ENCODE measurements at regions not wholly inside any gene's neighbourhood (a gene's known extent, or its start where the extent isn't known, plus 50 kb on each side); places are given as distances from the start of the nearest gene placed in this dataset.
"Not testable (repeated sequence)": the region's sequence is repeated elsewhere in the genome, so short reads cannot be mapped to it uniquely, and the experiment has no call there.

DNA sequence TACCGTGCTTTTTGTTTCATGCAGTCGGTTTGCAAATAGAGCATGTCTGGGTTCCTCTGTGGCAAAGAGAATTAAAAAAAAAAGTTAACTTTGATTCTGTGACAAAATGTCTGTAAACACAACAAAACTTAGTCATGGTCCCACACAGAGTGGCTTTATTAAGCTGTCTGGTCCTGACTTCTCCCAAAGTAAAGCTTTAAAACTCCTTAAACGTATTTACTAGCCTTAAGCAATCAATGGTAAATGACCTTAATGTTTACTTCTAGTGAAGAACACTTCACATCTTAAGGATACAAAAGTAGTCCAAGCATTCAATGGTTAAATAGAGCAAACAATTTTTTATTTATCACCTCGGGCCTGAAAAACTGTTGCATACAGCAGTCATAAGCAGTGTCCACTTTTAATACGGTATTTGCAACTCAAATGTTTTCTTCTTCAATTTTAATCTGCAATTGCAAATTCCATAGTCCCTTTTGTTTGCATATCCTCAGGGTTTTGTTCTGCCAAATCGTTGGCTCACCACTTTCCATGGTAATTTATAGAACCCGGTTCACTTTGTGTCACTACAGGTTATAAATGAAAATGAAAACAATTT lies 453.0 kb upstream of the MIS18BP1 start:
- peak; percentile 63 for DNase-seq

GRCh38 chr14:45699471-45699870 lies 446.5 kb upstream of the MIS18BP1 start:
- no peak for DNase-seq

- DNase-seq = peak; percentile 33
These were observed 445.6 kb upstream of the MIS18BP1 start for GRCh38 chr14:45698462-45699134.

DNA sequence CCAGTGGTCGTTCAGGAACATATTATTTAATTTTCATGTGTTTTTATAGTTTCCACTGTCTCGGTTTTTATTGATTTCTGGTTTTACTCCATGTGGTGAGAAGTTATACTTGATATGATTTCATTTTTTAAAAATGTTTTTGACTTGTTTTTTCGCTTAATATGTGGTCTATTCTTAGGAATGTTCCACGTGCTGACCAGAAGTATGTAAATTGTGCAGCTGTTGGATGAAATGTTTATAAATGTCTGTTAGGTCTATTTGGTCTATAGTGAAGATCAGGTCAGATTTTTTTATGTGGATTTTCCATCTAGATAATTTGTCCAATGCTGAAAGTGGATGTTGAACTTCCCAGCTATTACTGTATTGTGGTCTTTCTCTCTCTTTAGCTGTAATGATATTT lies 433.8 kb upstream of the MIS18BP1 start:
- DNase-seq = no peak

- DNase-seq = no peak
These were observed 427.5 kb upstream of the MIS18BP1 start for GRCh38 chr14:45680531-45680930.

GRCh38 chr14:45679853-45680252 lies 426.9 kb upstream of the MIS18BP1 start:
- peak; percentile 41 for DNase-seq

- DNase-seq = no peak
These were observed 425.2 kb upstream of the MIS18BP1 start for GRCh38 chr14:45678163-45678562.

DNA sequence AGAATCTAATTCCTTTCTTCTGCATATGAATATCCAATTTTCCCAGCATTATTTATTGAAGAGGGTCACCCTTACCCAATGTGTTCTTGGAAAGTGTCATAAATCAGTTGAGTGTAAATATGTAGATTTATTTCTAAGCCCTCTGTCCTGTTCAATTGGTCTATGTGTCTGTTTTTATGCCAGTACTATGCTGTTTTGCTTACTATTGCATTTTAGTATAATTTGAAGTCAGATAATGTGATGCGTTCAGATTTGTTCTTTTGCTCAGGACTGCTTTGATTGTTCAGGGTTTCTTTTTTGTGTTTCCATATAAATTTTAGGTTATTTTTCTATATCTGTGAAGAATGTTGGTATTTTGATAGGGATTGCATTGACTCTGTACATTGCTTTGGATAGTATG lies 420.4 kb upstream of the MIS18BP1 start:
- DNase-seq = no peak

DNA sequence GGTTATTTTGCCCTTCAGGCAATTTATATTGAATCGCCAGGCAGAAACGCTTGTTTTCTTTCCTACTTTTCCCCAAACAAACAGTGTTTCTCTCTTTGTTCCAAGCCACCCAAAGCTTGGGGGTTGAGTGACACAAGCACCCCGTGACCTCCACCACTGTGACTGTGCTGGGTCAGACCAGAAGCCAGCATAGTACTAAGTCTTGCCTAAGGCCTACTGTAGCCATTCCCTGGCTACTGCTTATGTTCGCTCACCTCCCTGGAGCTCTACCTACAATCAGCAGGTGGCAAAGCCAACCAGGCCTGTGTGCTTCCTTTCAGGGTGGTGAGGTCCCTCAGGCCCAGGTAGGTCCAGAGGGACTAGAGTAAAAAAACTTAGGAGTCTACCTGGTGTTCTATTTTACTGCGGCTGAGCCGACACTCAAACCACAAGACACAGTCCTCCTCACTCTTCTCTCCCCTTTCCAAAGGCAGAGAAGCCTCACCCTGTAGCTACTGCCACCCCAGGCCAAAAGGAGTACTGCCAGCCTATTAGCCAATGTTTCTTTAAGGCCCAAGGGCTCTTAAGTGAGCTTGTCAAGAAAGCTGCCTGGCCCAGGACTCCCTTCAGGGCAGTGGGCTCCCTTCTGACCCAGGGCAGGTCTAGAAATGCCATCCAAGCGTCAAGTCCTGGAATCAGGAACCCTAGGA lies 411.8 kb upstream of the MIS18BP1 start:
- no peak for DNase-seq

DNA sequence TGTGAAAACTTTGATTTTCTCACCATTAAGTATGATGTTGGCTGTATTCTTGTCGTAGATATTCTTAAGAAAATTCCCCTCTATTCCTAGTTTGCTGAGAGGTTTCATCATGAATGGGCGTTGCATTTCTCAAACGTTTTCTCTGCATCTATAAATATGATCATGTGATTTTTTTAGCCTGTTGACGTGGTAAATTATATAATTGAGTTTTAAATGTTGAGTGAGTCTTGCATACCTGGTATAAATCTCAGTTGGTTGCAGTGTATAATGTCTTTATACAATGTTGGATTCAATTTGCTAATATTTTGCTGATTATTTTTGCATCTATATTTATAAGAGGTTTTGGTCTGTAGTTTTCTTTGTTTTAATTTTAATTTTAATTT lies 405.9 kb upstream of the MIS18BP1 start:
- no peak for DNase-seq

DNA sequence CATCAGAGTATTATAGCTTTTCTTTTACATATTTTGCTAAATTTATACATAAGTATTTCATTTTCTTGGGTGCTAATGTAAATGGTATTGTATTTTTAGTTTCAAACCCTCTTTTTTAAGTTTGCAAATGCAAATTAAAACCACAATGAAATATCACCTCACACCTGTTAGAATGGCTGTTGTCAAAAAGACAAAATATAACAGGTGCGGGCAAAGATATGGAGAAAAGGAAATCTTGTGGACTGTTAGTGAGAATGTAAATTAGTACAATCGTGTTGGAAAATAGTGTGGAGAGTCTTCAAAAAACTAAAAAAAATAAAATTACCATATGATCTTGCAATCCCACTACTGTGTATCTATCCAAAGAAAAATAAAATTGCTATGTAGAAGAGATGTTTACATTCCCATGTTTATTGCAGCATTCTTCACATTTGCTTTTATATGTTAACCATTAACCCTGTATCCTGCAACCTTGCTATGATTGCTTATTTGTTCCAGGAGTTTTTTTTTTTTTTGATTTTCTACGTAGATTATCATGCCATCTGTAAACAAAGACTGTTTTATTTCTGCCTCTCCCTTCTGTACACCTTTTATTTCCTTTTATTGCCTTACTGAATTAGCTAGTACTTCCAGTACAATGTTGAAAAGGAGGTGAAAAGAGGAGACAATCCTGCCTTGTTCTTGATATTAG lies 405.4 kb upstream of the MIS18BP1 start:
- DNase-seq = no peak

GRCh38 chr14:45651890-45652289 lies 398.9 kb upstream of the MIS18BP1 start:
- no peak for DNase-seq

- no peak for DNase-seq
These were observed 397.8 kb upstream of the MIS18BP1 start for GRCh38 chr14:45650754-45651153.

GRCh38 chr14:45649051-45649450 lies 396.0 kb upstream of the MIS18BP1 start:
- no peak for DNase-seq

GRCh38 chr14:45641541-45641940 lies 388.5 kb upstream of the MIS18BP1 start:
- DNase-seq = no peak

- not testable (repeated sequence) for DNase-seq
These were observed 381.8 kb upstream of the MIS18BP1 start for GRCh38 chr14:45634651-45635441.

DNA sequence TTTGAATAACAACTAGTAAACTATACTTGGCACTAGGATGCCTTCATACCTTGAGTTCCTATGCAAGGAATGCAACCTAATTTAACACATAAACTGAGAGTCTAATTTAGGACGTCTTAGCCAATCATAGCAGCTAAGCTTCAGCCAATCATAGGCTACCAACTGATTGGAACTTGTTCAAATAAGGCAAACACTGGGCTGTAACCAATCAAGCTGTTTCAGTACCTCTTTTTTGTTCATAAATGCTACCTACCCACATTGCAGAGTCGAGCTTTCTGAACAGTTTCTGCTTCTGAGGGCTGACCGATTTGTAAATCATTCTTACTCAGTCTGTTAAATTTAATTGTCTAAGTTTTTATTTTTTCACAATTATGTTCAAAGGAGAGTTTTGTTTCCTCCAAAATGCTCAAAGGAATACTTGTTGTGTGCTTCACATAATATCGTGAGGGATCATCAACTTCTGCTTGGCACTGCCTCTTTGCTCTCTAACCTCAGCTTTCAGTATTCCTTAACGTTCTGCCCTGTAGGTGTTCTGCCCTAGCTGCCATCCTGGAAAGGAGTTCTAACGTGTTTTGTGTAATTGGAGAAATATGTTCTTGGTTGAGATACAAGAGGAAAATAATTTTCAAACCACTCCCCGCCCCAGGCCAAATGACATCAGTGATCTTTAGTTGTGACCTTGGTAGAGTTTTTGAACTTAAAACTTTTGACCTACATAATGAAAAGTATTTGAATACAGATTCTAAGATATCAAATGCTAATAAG lies 380.4 kb upstream of the MIS18BP1 start:
- DNase-seq = no peak

- DNase-seq = no peak
These were observed 368.7 kb upstream of the MIS18BP1 start for GRCh38 chr14:45621731-45622130.

GRCh38 chr14:45619831-45620230 lies 366.8 kb upstream of the MIS18BP1 start:
- no peak for DNase-seq

DNA sequence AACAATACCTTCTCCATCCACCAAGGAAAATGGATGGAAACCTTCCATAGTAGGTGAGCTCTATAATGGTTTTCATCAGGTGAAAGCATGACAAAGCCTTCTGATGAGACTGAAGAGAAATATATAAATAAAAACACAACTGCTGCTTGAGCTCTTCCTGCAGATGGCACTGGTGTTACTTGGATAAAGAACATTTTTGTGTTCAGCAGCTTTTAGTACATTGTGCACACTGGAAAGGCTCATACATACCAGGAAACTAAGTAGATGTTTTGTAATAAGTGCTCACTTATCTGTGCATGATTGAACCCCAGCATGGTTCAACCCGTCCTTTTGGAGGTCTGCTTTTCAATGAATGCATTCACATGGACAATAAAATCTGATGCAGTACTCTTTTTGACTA lies 357.3 kb upstream of the MIS18BP1 start:
- DNase-seq = peak; percentile 47

DNA sequence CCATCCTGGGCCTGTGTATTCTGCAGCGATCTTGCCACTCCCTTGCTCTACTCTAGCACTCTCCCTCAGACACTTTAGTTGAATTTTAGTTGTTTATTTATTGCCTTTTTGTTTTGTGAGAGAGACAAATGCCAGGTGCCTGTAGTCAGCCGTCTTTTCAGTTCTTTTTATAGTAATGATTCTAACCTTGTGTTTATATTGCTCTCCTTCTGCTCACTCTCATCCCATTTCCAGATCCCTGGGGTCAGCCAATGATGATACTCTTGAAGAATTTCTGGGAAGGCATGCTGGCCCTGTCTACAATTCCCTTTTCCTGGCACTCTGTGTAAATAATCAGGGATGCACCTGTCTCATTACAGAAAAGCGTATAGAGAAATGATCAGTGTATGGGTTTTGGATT lies 334.1 kb upstream of the MIS18BP1 start:
- no peak for DNase-seq

- no peak for DNase-seq
These were observed 306.6 kb upstream of the MIS18BP1 start for GRCh38 chr14:45559626-45560025.
